GM18873 (cell line): ENCODE measurements at regions not wholly inside any gene's neighbourhood (a gene's known extent, or its start where the extent isn't known, plus 50 kb on each side); places are given as distances from the start of the nearest gene placed in this dataset.
"Not testable (repeated sequence)": the region's sequence is repeated elsewhere in the genome, so short reads cannot be mapped to it uniquely, and the experiment has no call there.

Experiments
- ATAC-seq: cut with Tn5 transposase; IDR thresholded peaks from one replicate; pipeline ENCODE4 v1.9.1; 2021; ENCODE audit warnings: mild to moderate bottlenecking, moderate library complexity, moderate number of reproducible peaks; ENCODE audit not compliant: unreplicated experiment, low FRiP score

DNA sequence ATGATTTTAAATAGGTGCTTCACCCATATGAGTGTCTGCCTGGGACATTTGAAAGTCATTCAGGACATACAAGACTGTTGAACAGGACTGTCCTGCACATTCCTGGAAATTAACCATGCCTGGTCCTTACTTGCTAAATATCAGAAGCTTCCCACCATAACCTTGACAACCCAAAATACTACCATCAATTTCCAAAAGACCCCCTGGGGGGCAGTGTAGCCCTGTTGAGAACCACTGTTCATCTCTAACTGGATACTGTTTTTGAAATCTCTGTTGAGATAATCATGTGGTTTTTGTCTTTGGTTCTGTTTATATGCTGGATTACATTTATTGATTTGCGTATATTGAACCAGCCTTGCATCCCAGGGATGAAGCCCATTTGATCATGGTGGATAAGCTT is 123.8 kb upstream of the ARHGEF26 start:
- ATAC-seq: not testable (repeated sequence)

DNA sequence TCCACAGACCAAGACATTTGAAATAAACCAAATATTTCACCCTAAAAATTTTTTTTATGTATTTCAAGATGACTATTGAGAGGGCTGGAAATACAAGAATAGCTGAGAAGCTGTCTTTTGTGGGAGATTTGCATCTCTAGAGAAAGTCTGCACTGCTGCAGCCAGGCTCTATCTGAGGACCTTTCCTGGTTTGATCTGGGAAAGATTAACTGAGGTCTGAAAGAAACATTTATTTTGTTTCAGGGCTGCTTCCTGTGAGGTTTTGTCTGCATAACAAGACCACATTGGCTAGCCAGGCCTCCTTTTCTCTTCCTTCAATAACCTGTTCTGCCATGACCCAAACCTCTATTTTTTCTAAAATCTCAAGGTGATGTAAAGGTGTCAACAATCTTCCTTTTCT is 117.5 kb upstream of the ARHGEF26 start:
- ATAC-seq: no peak

GRCh38 chr3:154011036-154011435 is 110.2 kb upstream of the ARHGEF26 start:
- ATAC-seq: no peak

DNA sequence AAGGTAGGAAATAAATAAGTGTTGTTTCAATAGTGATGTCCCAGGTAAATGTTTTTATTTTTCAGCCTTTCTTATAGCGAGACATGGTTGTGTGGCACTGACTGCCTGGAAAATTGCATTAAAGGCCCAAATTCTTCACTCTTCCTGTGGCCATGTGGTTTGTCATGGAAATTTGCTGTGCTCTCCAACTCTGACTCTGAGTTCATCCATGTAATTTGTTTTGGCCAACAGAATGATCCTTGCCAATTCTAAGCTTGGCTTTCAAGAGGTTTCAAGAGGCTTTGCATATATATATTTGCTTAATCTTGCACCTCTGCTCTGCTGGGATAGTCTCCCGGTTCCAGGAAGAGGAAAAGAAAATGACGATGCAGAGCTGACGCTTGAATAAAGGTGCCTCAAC is 107.5 kb upstream of the ARHGEF26 start:
- no peak for ATAC-seq

DNA sequence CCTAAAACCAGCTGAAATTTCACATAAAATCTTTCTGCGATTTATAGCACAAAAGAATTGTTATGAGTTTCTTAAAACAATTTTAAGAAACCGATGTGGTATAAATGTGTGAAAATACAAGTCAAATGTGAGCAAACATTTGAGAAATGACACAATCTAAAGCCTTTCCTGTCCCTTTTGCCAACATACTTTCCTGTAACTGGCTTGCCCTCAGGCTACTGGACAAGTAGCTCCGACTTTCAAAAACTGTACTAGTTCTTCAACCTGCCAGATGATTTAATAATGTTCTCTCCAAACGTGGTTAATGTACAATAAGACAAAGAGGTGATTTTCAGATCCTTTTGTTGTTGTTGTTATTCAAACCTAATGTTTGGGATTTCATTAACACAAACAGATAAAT is 105.9 kb upstream of the ARHGEF26 start:
- ATAC-seq: no peak

GRCh38 chr3:154018100-154018696 is 103.0 kb upstream of the ARHGEF26 start:
- ATAC-seq: peak; percentile 64

DNA sequence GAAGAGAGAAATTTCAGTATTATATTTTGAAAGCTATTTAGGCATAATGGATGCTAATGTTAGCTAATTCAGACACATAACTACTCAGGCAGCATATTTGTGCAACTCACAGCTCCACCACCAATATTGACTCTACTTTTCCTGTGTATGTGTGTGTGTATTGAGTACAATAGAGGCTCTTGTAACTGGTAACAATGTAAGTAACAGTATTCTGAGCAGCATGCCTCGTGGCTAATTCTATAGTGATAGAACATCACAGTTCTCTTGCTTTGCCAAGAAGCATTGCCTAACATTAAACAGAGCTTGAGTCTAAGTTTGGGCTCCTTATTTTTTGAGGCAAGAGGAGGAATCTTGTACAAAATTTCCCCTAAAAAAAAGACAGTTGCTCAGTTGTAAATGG is 98.6 kb upstream of the ARHGEF26 start:
- ATAC-seq: no peak

DNA sequence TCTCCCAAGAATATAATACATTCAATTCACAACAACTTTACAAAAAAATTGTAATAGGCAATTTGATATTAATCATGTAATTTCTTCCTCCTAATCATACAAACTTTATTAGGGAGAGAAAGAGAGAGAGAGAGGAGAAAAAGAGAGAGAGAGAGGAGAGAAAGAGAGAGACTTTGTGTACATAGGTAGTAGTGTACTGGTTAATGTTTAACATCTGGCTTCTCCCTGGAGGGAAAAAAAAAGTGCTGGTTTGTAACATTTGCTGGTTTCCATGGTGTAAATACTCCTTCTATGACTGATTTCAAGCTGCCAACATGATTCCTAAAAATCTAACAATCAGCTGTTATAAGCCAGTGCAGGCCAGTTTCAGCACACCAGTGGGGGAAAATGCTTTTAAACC is 98.0 kb upstream of the ARHGEF26 start:
- ATAC-seq: no peak

DNA sequence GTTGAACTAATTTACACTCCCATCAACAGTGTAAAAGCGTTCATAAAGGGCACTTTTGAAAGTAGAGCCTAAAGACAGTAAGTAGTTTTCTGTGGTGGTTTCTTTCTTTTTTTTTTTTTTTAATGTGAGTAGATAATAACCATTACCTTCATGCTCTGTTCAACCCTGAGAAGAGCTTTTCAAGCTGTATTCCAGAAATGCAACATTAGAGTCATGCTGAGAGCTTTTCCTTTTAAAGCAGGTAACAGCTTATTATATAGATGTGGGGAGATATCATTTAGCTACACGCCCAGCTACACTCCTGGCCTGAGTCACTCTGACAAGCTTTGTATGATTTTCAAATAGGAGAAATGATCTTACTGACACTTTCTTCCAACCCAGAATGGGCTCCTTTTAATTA is 96.2 kb upstream of the ARHGEF26 start:
- no peak for ATAC-seq

DNA sequence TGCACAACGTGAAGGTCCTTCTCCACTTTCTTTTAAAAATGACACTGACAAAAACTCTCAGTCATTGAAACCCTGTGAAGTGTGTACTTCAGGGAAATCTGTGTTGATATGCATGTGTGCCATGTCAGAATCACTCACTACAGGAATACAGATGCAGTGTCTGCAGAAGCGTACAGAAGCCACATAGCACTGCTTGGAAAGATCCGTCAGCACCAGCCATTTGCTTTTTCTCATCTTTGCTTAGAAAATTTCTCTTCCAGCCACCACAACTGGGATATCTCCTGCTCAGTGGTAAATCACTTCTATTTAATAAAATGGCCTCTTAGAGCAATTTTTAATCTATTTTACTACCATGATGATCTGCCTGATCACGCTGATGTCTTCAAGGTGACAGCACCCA is 91.3 kb upstream of the ARHGEF26 start:
- ATAC-seq: no peak

- no peak for ATAC-seq
Observed at GRCh38 chr3:154034797-154035330, 86.3 kb upstream of the ARHGEF26 start.

- peak; percentile 64 for ATAC-seq
Observed at GRCh38 chr3:154040283-154040682, 80.9 kb upstream of the ARHGEF26 start.

- no peak for ATAC-seq
Observed at GRCh38 chr3:154044671-154045070, 76.5 kb upstream of the ARHGEF26 start.

GRCh38 chr3:154050216-154050615 is 71.0 kb upstream of the ARHGEF26 start:
- ATAC-seq: no peak

- ATAC-seq: no peak
Observed at GRCh38 chr3:154050766-154051165, 70.4 kb upstream of the ARHGEF26 start.

DNA sequence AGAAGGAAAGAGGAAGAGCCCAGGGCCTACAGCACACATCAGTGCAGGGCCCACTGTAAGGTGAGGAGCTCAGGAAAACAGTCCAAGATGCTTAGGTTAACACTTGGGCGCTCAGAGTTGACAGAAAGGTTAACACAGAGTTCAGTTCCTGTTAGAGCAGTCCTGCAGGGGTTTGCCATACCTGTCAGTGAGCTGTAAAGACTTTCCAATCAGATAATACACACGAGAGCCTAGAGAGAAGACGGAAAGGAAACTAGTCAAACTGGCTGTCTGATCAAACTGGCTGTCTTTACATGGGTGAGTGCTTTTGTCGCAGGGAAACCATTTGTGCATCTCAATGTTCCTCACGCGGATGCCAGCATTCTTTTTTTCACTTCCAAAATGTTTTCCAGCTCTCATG is 61.4 kb upstream of the ARHGEF26 start:
- ATAC-seq: no peak

DNA sequence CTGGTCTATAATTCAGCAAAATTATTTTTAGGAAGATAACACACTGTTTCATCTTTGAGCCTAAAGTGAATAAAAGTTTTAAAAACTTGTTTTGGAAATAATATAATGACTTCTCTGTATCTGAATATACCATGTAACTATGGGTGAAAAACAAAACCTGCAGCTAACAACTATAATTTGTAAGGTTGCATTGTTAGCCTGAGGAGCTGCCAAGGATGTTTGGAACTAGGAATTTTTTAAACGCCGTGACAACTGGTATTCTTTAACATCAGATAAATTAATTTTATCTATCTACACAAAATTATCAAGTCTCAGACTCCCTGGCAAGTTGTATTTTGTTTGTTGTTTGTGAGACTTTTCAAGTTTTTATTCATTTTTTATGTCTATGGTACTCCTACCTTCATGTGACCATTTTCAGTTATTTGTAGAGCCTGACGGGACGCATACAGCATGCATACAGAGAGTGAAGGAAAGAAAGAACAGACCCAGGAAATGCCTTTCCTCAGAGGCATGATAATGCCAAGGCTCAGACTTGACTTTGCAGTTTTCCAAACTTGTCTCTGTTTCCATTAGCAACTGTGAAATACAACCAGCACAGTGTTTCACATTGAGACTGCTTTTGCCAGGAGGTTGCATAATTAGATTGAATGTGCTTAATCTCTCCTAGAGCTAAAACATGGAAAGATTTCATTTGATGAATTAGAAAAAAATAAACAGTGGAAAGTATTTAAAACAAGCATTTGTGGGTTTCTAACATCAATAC is 60.8 kb upstream of the ARHGEF26 start:
- no peak for ATAC-seq

GRCh38 chr3:154061001-154061370 is 60.2 kb upstream of the ARHGEF26 start:
- ATAC-seq: no peak

DNA sequence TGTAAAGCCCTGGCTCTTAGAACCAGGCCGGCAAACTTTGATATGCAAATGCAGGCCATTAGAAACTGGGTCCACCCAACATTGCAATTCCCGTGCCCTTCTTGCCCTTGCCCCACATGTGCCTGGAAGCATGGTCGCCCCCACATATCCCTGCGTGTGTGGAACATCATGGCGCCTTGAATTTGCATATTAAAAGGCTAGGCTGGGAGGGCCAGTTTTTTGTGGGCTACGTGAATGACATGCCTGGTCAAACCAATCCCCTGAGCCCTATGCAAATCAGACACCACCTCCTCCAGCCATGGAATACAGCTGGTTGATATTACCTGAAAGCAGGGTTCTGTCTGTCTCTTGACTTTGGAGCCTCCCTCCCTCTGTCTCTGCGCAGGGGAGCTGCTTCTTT is 58.7 kb upstream of the ARHGEF26 start:
- ATAC-seq: no peak

DNA sequence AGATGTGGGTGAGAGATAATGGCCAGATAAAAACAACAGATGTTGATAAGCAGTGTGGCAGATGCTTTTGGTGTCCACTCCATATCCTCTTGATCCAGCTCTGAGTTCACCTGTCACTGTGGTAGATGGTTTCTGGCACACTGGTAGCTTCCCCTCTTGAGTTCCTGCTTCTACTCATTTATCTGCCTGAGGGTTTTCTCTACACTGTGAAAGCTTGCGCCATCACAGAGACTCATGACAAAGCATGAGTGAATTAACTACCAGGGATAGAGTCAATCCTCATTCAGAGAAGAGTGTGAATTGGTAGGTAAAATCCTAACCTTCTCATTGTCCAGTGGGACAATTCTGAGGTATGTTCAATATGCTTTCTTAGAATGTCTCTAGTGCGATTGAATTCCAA is 50.0 kb upstream of the ARHGEF26 start:
- no peak for ATAC-seq
